ENCODE measurements at regions not wholly inside any gene's neighbourhood (a gene's known extent, or its start where the extent isn't known, plus 50 kb on each side); places are given as distances from the start of the nearest gene placed in this dataset.
"Not testable (repeated sequence)": the region's sequence is repeated elsewhere in the genome, so short reads cannot be mapped to it uniquely, and the experiment has no call there.

- in situ Hi-C loops (cut with MboI; ENCODE audit: low sequenced_read_pairs), result no loop called here
Observed at GRCh38 chr5:166909926-166910325, 1381.5 kb upstream of the WWC1 start.

- in situ Hi-C loops (cut with MboI; ENCODE audit: low sequenced_read_pairs), result no loop called here
Observed at GRCh38 chr5:166910995-166911394, 1380.5 kb upstream of the WWC1 start.

DNA sequence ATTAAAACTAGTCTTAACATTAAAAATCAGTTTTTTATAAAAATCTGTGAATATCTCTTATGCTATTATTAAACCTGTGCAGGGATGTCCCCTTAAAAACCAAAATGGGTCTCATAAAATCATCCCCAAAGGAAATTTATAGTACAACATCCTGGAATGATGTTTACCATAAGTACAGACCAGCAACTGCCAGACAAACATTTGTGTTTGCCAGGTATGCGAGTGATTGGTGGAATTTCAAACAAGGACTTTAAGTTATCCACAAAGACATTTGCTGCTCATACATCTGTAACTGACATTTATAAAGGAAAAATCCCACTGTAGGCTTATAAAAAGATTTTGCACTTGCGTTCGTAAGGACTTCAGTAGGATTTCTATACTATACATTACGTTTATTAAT, 1375.4 kb upstream of the WWC1 start:
- in situ Hi-C loops (cut with MboI; ENCODE audit: low sequenced_read_pairs), result no loop called here

GRCh38 chr5:166926138-166926537, 1365.3 kb upstream of the WWC1 start:
- in situ Hi-C loops (cut with MboI; ENCODE audit: low sequenced_read_pairs), result no loop called here

- in situ Hi-C loops (cut with MboI; ENCODE audit: low sequenced_read_pairs), result not testable (repeated sequence)
Observed at GRCh38 chr5:166926806-166927475, 1364.5 kb upstream of the WWC1 start.

DNA sequence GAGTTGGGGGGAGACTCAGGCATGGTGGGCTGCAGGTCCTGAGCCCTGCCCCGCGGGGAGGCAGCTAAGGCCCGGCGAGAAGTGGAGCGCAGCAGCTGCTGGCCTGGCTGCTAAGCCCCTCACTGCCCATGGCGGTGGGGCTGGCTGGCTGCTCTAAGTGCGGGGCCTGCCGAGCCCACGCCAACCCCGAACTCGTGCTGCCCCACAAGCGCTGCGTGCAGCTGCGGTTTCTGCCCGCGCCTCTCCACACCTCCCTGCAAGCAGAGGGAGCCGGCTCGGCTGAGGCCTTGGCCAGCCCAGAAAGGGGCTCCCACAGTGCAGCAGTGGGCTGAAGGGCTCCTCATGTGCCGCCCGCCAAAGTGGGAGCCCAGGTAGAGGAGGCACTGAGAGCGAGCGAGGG, 1355.1 kb upstream of the WWC1 start:
- in situ Hi-C loops (cut with MboI; ENCODE audit: low sequenced_read_pairs), result no loop called here

DNA sequence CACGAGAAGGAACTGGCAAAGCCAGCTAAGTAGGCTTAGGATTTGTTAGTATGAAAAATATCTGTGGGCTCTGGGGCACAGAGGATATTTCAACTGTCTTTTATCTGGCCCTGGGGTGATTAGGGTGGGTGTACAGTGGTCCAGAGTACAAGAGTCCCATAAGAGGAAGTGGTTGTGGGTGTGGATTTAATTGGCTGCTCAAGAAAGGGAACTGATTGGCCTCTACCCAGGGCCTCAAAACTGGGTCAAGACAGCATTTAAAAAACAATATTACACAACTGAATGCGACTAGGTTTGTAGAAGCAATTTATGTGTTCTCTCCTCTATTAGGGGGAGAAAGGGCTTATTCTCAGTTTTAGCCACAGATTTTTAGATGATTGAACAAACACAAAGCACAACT, 1353.4 kb upstream of the WWC1 start:
- in situ Hi-C loops (cut with MboI; ENCODE audit: low sequenced_read_pairs), result no loop called here

DNA sequence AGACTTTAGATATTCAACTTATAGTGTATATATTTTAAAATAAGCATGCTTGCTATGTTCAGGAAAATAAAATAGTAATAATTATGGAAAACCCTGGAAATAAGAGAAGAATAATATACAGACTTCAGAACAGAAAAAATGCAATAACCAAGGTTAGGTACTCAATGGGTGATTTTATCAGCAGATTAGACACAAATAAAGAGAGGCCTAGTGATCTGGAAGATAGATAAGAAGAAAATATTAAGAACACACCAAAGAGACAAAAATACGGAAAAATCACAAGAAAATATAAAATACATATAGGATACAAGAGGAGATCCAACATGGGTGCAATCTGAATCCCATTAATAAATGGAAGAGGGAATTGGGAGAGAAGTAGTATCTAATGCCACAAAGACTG, 1348.5 kb upstream of the WWC1 start:
- in situ Hi-C loops (cut with MboI; ENCODE audit: low sequenced_read_pairs), result no loop called here

DNA sequence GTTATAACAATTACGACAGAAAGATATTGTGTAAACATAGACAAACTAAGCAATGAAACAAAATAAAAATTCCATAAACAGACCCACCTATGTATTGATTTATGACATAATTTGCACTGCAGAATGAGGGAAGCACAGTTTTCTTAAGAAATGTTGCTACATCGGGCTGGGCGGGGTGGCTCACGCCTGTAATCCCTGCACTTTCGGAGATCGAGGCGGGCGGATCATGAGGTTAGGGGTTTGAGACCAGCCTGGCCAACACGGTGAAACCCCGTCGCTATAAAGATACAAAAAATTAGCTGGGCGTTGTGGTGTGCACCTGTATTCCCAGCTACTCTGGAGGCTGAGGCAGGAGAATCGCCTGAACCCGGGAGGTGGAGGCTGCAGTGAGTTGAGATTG, 1344.4 kb upstream of the WWC1 start:
- in situ Hi-C loops (cut with MboI; ENCODE audit: low sequenced_read_pairs), result no loop called here

DNA sequence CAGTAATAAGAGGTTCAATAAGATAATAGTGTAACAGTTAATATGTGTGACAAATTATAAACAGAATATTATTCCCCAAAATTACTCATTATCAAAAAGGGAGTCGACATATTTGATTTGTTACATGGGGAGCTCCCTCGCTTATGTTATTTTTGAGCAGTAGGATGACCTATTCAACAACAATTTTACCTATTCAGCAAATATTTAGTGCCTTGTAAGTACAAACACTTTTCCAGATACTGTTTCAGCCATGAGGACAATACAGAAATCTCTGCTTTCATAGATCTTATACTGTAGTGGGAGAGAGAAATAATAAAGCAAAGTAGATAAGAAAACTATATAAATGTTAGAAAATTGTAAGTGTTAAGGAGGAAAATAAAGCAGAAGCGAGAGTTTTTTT, 1342.8 kb upstream of the WWC1 start:
- in situ Hi-C loops (cut with MboI; ENCODE audit: low sequenced_read_pairs), result no loop called here

DNA sequence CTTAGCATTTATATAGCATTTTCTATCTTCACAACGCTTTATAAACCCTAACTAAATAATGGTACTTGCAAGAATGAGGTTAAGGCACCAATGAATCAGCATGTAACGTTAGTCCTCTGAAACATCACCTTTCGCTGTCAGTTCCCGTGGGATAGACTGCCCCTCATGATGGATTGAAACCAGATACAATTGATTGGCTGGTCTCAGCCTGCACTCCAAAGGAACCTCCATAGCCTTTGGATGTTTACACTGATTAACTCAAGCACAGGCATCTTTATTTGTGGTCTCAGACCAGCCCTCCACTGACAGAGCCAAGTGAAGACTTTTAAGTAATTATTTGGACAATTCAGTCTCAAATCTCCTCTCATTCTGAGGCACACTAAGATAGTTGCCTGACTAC, 1339.4 kb upstream of the WWC1 start:
- in situ Hi-C loops (cut with MboI; ENCODE audit: low sequenced_read_pairs), result no loop called here

DNA sequence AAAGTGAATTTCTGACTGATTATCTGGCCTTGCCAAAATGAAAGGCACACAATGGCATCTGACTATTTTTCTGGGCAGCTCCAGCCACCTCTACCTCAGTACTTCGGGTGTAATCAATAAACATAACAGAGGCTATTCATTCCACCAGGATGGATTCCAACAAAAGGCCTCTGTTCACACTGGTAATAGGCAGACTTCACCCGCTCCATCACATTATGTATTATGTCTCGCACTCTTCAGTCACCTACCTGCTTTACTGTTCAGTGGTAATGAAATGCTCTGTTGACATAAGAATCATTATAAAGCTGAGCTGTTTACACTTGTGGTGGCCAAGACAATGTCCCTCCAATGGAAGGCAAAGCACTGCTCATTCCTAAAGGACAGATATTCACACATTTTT, 1333.7 kb upstream of the WWC1 start:
- in situ Hi-C loops (cut with MboI; ENCODE audit: low sequenced_read_pairs), result no loop called here

- in situ Hi-C loops (cut with MboI; ENCODE audit: low sequenced_read_pairs), result no loop called here
Observed at GRCh38 chr5:166959766-166960165, 1331.7 kb upstream of the WWC1 start.

DNA sequence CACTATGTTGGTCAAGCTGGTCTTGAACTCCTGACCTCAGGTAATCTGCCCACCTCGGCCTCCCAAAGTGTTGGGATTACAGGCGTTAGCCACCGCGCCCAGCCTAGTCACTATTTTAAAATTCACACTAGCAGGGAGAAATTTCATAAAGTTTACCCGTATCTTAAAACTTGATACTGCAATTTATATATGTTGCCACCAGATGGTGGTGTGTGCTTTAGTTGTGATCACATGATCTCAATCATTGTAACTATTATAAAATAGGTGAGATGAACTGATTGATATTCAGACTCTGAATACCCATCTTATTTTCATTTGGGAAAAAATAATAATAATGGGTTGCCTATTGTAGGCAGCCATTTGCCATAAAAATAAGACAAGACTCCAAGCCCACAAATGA, 1330.4 kb upstream of the WWC1 start:
- in situ Hi-C loops (cut with MboI; ENCODE audit: low sequenced_read_pairs), result no loop called here

GRCh38 chr5:166961913-166962312, 1329.5 kb upstream of the WWC1 start:
- in situ Hi-C loops (cut with MboI; ENCODE audit: low sequenced_read_pairs), result no loop called here

DNA sequence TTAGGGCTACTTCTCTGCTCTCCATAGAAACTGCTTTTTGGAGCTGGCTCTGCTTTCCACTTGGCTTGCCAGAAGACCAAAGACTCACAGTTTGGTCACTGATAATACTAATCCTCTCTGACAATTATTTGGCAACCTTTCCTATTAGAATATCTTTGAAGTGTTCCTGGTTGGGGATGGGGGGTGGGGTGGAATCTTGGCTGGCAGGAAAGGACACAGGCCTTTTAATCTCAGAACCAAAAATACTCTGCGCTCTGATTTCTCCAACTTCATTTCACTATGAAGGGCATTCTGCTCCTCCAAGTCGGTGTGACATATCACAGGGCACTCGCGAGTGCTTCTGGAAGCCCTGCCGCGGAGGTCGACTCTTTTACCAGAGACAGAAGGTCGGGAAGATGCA, 1329.0 kb upstream of the WWC1 start:
- in situ Hi-C loops (cut with MboI; ENCODE audit: low sequenced_read_pairs), result no loop called here

DNA sequence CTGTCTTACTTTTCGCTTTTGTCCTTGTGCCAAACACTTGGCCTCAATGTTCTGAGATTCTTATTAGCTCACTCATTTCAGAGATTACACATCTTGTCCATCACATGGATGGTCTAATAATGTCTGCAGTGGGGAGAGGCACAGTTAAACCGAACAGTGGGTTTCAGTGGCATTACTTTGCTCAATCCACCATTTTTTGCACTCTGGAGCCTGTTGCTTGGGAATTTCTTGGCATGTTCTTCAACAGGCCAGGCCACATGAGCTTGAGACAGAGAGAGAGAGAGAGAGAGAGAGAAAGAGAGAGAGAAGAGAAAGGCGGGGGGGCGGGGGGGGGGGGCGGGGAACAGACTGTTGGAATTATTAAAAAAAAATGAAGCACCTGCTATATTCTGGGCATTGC, 1327.8 kb upstream of the WWC1 start:
- in situ Hi-C loops (cut with MboI; ENCODE audit: low sequenced_read_pairs), result no loop called here

- in situ Hi-C loops (cut with MboI; ENCODE audit: low sequenced_read_pairs), result no loop called here
Observed at GRCh38 chr5:166977911-166978422, 1313.5 kb upstream of the WWC1 start.

- in situ Hi-C loops (cut with MboI; ENCODE audit: low sequenced_read_pairs), result no loop called here
Observed at GRCh38 chr5:166979307-166979895, 1312.0 kb upstream of the WWC1 start.

GRCh38 chr5:166980666-166981065, 1310.8 kb upstream of the WWC1 start:
- in situ Hi-C loops (cut with MboI; ENCODE audit: low sequenced_read_pairs), result no loop called here

DNA sequence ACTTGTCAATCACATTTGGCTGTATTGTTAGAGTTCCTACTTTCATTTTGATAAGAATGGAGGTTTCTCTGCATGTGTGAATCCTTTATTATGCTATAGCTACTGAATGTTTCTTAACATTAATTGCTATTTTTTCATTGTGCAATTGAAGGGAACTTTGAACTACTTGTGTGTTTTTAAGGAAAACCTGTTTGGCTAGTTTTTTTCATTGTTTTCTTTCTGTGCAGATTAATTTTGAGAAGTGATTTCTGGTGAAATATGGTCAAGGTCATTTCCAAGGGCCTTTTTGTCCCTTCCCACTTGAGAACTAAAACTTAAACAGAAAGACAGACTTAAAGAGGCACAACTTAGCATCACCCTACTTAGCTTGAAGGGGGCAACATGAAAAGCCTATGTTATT, 1309.2 kb upstream of the WWC1 start:
- in situ Hi-C loops (cut with MboI; ENCODE audit: low sequenced_read_pairs), result no loop called here

GRCh38 chr5:166991601-166992000, 1299.8 kb upstream of the WWC1 start:
- in situ Hi-C loops (cut with MboI; ENCODE audit: low sequenced_read_pairs), result no loop called here

- in situ Hi-C loops (cut with MboI; ENCODE audit: low sequenced_read_pairs), result no loop called here
Observed at GRCh38 chr5:166992108-166992507, 1299.3 kb upstream of the WWC1 start.

All from HL-60/S4 (cell line).